DND-41 (cell line): ENCODE measurements at regions not wholly inside any gene's neighbourhood (a gene's known extent, or its start where the extent isn't known, plus 50 kb on each side); places are given as distances from the start of the nearest gene placed in this dataset.

ENCODE experiments used
- EZH2 ChIP-seq: IDR thresholded peaks from 3 replicates; pipeline ENCODE4 v1.6.1; 2012; ENCODE audit warnings: borderline replicate concordance, low read depth, mild to moderate bottlenecking, moderate library complexity, low read length, inconsistent platforms; ENCODE audit not compliant: severe bottlenecking
- TF ChIP-seq, protein P1 (sequence below): IDR thresholded peaks from 2 replicates; pipeline ENCODE4 v1.5.1; 2012; ENCODE audit warnings: borderline replicate concordance, low read length, moderate library complexity, mild to moderate bottlenecking; ENCODE audit not compliant: poor library complexity, severe bottlenecking; ENCODE audit errors: extremely low read depth

DNA sequence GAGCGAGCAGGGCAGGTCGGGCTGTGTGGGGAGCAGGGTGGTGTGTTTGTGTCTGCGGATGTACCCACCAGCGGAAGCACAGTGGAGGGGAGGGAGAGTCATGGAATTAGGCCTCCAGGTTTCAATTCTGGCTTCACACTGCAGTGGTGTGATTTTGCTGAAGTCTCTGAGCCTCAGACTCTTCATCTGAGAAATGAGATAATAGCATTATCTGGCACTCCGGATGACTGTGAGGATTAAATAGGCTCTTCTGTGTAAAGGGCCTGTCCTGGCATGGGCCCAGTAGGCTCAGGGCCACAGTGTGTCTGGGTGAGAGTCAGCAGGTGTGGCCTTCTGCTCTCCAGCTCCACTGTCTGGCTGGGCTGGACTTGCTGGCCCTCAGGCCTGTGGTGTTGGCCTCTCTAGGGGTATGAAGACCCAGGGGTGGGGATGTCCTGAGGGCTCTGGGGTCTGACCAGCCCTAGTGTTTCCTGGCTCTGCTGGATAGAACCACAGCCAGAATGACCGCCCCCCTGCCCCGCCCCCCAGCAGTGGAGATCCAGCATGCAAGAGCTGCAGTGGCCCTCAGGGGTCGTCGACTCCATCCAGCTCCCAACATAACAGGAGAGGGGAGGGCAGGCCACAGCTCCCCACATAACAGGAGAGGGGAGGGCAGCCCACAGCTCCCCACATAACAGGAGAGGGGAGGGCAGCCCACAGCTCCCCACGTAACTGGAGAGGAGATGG lies 178.6 kb downstream of the RPS24 start:
- TF ChIP-seq, protein P1, sequence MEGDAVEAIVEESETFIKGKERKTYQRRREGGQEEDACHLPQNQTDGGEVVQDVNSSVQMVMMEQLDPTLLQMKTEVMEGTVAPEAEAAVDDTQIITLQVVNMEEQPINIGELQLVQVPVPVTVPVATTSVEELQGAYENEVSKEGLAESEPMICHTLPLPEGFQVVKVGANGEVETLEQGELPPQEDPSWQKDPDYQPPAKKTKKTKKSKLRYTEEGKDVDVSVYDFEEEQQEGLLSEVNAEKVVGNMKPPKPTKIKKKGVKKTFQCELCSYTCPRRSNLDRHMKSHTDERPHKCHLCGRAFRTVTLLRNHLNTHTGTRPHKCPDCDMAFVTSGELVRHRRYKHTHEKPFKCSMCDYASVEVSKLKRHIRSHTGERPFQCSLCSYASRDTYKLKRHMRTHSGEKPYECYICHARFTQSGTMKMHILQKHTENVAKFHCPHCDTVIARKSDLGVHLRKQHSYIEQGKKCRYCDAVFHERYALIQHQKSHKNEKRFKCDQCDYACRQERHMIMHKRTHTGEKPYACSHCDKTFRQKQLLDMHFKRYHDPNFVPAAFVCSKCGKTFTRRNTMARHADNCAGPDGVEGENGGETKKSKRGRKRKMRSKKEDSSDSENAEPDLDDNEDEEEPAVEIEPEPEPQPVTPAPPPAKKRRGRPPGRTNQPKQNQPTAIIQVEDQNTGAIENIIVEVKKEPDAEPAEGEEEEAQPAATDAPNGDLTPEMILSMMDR = no peak
- no peak for TF ChIP-seq EZH2
